Liver (tissue), 8 donors: ENCODE measurements at regions not wholly inside any gene's neighbourhood (a gene's known extent, or its start where the extent isn't known, plus 50 kb on each side); places are given as distances from the start of the nearest gene placed in this dataset.

ENCODE experiments used
- DNase-seq: peaks from one replicate; pipeline ENCODE4 v3.0.0-alpha.2; 2017; ENCODE audit warnings: low spot score
- H3K27ac ChIP-seq, 2 donors: one replicate each; pipeline ENCODE4 v1.7.0; 2013; ENCODE audit warnings: inconsistent platforms in 2 of 2, low read length in 2 of 2, control low read depth in 1 of 2, low read depth in 1 of 2, mild to moderate bottlenecking in 1 of 2
- H3K27me3 ChIP-seq, 4 donors: one replicate each; pipeline versions ENCODE4 v1.6.1 to v1.7.0; 2013; ENCODE audit warnings: low read length in 3 of 4, inconsistent platforms in 1 of 4, mild to moderate bottlenecking in 1 of 4, moderate library complexity in 1 of 4; ENCODE audit not compliant: control insufficient read depth in 4 of 4, insufficient read depth in 4 of 4
- H3K36me3 ChIP-seq, 4 donors: one replicate each; pipeline versions ENCODE4 v1.6.1 to v1.7.0; 2013; ENCODE audit warnings: low read length in 3 of 4, mild to moderate bottlenecking in 3 of 4, low read depth in 1 of 4, moderate library complexity in 1 of 4; ENCODE audit not compliant: control insufficient read depth in 4 of 4, insufficient read depth in 3 of 4
- H3K4me1 ChIP-seq, 4 donors: one replicate each; pipeline versions ENCODE4 v1.6.1 to v1.7.0; 2013; ENCODE audit warnings: low read length in 3 of 4, mild to moderate bottlenecking in 3 of 4, moderate library complexity in 1 of 4; ENCODE audit not compliant: control insufficient read depth in 4 of 4, insufficient read depth in 4 of 4
- H3K4me3 ChIP-seq, 3 donors: one replicate each; pipeline versions ENCODE4 v1.6.1 to v1.7.0; 2013; ENCODE audit warnings: low read length in 3 of 3, control low read depth in 1 of 3, low read depth in 1 of 3, mild to moderate bottlenecking in 1 of 3
- H3K9ac ChIP-seq, 2 donors: one replicate each; pipeline ENCODE4 v1.7.0; 2013; ENCODE audit warnings: low read length in 2 of 2, mild to moderate bottlenecking in 2 of 2, moderate library complexity in 2 of 2, control low read depth in 1 of 2, low read depth in 1 of 2
- H3K9me3 ChIP-seq, 4 donors: one replicate each; pipeline versions ENCODE4 v1.6.1 to v1.7.0; 2013; ENCODE audit warnings: low read length in 3 of 4; ENCODE audit not compliant: control insufficient read depth in 4 of 4
- EGR1 ChIP-seq, 2 donors: IDR thresholded peaks; 2 replicates each; pipeline ENCODE4 v1.6.1; 2016 to 2018; ENCODE audit warnings: antibody characterized with exemption in 2 of 2, low read depth in 2 of 2
- FOXA1 ChIP-seq: IDR thresholded peaks from 2 replicates; pipeline ENCODE4 v1.6.1; 2016; ENCODE audit warnings: antibody characterized with exemption
- FOXA2 ChIP-seq: IDR thresholded peaks from 2 replicates; pipeline ENCODE4 v1.6.1; 2016; ENCODE audit warnings: antibody characterized with exemption
- GABPA ChIP-seq, 2 donors: IDR thresholded peaks in 1 of 2; conservative IDR thresholded peaks in 1 of 2; 2 replicates each; pipeline ENCODE4 v1.6.1; 2016; ENCODE audit warnings: antibody characterized with exemption in 2 of 2, mild to moderate bottlenecking in 1 of 2, moderate library complexity in 1 of 2
- HNF4A ChIP-seq, 2 donors: conservative IDR thresholded peaks; 2 replicates each; pipeline ENCODE4 v1.6.1; 2016; ENCODE audit warnings: antibody characterized with exemption in 2 of 2, mild to moderate bottlenecking in 2 of 2
- HNF4G ChIP-seq: IDR thresholded peaks from 2 replicates; pipeline ENCODE4 v1.6.1; 2016; ENCODE audit warnings: antibody characterized with exemption
- JUND ChIP-seq, 2 donors: IDR thresholded peaks; 2 replicates each; pipeline ENCODE4 v1.6.1; 2016; ENCODE audit warnings: antibody characterized with exemption in 2 of 2
- NR2F2 ChIP-seq: IDR thresholded peaks from 2 replicates; pipeline ENCODE4 v1.6.1; 2016; ENCODE audit warnings: antibody characterized with exemption
- RAD21 ChIP-seq, 2 donors: IDR thresholded peaks; 2 replicates each; pipeline ENCODE4 v1.6.1; 2016; ENCODE audit warnings: antibody characterized with exemption in 2 of 2, mild to moderate bottlenecking in 2 of 2
- RXRA ChIP-seq, 2 donors: IDR thresholded peaks; 2 replicates each; pipeline ENCODE4 v1.6.1; 2017 to 2018; ENCODE audit warnings: antibody characterized with exemption in 2 of 2, mild to moderate bottlenecking in 1 of 2
- SP1 ChIP-seq: IDR thresholded peaks from 2 replicates; pipeline ENCODE4 v1.6.1; 2018; ENCODE audit warnings: antibody characterized with exemption, mild to moderate bottlenecking
- TAF1 ChIP-seq: conservative IDR thresholded peaks from 2 replicates; pipeline ENCODE4 v1.6.1; 2016; ENCODE audit warnings: antibody characterized with exemption, mild to moderate bottlenecking
- YY1 ChIP-seq: IDR thresholded peaks from 2 replicates; pipeline ENCODE4 v1.6.1; 2016; ENCODE audit warnings: antibody characterized with exemption, mild to moderate bottlenecking
- WGBS: extraction: QIAGEN DNeasy Blood & Tissue Kit; methylation state at CpG from one replicate; pipeline ENCODE4 v1.1.7; 2013; 5-methylcytosine and 5-hydroxymethylcytosine counted together
- TF ChIP-seq, protein P1 (sequence below): IDR thresholded peaks from 2 replicates; pipeline ENCODE4 v1.6.1; 2016; ENCODE audit warnings: antibody characterized with exemption
- TF ChIP-seq, protein P2 (sequence below): IDR thresholded peaks from 2 replicates; pipeline ENCODE4 v1.6.1; 2016; ENCODE audit warnings: antibody characterized with exemption
- TF ChIP-seq, protein P3 (sequence below): IDR thresholded peaks from 2 replicates; pipeline ENCODE4 v1.6.1; 2016; ENCODE audit warnings: antibody characterized with exemption
- TF ChIP-seq, protein P4 (sequence below): fragments of 150-350 bp; IDR thresholded peaks from 2 replicates; pipeline ENCODE4 v1.5.1; 2017; ENCODE audit warnings: improper control_type of control experiment, low read depth, low read length; ENCODE audit not compliant: missing input control
- TF ChIP-seq, protein P5 (sequence below): IDR thresholded peaks from 2 replicates; pipeline ENCODE4 v1.6.1; 2016; ENCODE audit warnings: antibody characterized with exemption, mild to moderate bottlenecking
- donor health status: healthy.
- donor health status: healthy.
- donor health status: healthy.
- donor health status: healthy.
- donor health status: healthy.

DNA sequence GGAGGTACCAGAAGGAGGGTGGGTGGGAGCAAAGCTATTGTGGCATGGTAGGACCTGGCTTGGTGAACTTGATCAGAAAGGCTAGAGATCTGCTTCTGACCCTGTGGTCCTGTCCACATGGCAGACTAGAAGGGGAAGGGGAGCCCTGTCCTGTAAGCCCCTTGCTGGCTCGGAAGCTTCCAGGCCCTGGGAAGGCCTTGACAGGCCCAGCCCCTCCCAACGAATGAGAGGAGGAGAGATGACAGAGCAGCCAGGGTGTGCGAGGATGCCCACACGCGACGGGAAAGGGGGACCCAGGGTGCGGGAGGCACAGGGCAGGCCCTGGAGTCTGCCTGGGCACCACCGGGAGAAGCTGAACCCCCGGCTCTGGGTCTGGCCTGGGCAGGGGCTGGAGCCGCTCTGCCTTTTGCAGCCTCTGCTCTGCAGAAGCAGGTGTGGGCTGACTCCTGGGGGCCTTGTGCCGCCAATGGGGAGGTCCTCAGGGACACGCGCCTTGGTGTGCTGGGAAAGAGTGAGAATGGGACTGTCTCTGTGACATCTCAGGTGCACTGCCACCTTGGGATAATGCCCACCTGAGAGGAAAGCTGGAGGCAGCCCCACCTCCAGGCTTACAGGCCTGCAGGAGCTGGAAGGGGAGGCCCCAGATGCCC, 1447.5 kb downstream of the BRD1 start:
- 88% methylated on average over 13 of the region's 13 CpGs for WGBS
- Histone ChIP-seq H3K27me3 (peaks cover 0 to 4% (median 1%) of the 10 kb centered on the region in 4 donors), H3K27ac (no peak overlapping the region), H3K9ac (no peak overlapping the region), H3K9me3 (peaks cover 0 to 5% (median 3%) of the 10 kb centered on the region in 4 donors), H3K36me3 (no peaks in the 10 kb centered on the region), H3K4me3 (no peak overlapping the region), H3K4me1 (no peaks in the 10 kb centered on the region)
- TF ChIP-seq, protein P1, sequence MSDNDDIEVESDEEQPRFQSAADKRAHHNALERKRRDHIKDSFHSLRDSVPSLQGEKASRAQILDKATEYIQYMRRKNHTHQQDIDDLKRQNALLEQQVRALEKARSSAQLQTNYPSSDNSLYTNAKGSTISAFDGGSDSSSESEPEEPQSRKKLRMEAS = no peak
- no peak for TF ChIP-seq SP1
- TF ChIP-seq, protein P2, sequence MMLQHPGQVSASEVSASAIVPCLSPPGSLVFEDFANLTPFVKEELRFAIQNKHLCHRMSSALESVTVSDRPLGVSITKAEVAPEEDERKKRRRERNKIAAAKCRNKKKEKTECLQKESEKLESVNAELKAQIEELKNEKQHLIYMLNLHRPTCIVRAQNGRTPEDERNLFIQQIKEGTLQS = no peak
- TF ChIP-seq FOXA2 = no peak
- TF ChIP-seq EGR1 (IDR thresholded peaks at IDR 0.05; ENCODE audit: low read depth in 2 of 2) = no peak
- TF ChIP-seq RXRA (IDR thresholded peaks at IDR 0.05) = no peak
- TF ChIP-seq HNF4G = no peak
- no peak for TF ChIP-seq NR2F2
- DNase-seq = no peak

DNA sequence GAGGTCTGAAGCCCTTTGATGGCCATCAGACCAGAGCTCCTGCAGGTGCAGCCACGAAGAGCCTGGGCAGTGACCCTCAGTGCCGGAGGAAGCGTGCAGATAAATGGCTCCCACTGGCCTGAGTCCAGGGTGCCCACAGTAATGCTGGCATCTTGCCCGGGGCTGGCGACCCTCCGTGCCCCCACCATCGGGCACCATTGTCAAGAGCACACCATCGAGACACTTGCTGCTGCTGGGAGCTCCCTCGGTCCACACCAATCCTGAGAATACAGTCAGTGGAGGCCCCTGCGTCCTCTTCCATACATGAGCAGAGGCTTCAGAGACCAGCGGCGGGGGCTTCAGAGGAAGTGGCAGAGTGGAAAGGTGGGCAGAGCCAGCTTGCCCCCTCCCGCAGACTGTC, 1448.3 kb downstream of the BRD1 start:
- H3K9ac ChIP-seq = no peak overlapping the region
- H3K4me1 ChIP-seq = no peaks in the 10 kb centered on the region
- no peak overlapping the region for H3K27ac ChIP-seq
- H3K27me3 ChIP-seq = peaks cover 0 to 4% (median 1%) of the 10 kb centered on the region in 4 donors
- H3K4me3 ChIP-seq = no peak overlapping the region
- 82% methylated on average over 13 of the region's 13 CpGs for WGBS
- DNase-seq = peak; percentile 12
- H3K9me3 ChIP-seq = peaks cover 0 to 2% (median under 1%) of the 10 kb centered on the region in 4 donors
- H3K36me3 ChIP-seq = no peaks in the 10 kb centered on the region
- TF ChIP-seq EGR1 (IDR thresholded peaks at IDR 0.05; ENCODE audit: low read depth in 2 of 2) = no peak
- TF ChIP-seq, protein P1 = no peak
- TF ChIP-seq, protein P3, sequence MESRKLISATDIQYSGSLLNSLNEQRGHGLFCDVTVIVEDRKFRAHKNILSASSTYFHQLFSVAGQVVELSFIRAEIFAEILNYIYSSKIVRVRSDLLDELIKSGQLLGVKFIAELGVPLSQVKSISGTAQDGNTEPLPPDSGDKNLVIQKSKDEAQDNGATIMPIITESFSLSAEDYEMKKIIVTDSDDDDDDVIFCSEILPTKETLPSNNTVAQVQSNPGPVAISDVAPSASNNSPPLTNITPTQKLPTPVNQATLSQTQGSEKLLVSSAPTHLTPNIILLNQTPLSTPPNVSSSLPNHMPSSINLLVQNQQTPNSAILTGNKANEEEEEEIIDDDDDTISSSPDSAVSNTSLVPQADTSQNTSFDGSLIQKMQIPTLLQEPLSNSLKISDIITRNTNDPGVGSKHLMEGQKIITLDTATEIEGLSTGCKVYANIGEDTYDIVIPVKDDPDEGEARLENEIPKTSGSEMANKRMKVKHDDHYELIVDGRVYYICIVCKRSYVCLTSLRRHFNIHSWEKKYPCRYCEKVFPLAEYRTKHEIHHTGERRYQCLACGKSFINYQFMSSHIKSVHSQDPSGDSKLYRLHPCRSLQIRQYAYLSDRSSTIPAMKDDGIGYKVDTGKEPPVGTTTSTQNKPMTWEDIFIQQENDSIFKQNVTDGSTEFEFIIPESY = no peak
- TF ChIP-seq, protein P4, sequence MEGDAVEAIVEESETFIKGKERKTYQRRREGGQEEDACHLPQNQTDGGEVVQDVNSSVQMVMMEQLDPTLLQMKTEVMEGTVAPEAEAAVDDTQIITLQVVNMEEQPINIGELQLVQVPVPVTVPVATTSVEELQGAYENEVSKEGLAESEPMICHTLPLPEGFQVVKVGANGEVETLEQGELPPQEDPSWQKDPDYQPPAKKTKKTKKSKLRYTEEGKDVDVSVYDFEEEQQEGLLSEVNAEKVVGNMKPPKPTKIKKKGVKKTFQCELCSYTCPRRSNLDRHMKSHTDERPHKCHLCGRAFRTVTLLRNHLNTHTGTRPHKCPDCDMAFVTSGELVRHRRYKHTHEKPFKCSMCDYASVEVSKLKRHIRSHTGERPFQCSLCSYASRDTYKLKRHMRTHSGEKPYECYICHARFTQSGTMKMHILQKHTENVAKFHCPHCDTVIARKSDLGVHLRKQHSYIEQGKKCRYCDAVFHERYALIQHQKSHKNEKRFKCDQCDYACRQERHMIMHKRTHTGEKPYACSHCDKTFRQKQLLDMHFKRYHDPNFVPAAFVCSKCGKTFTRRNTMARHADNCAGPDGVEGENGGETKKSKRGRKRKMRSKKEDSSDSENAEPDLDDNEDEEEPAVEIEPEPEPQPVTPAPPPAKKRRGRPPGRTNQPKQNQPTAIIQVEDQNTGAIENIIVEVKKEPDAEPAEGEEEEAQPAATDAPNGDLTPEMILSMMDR = no peak
- TF ChIP-seq FOXA2 = no peak
- TF ChIP-seq HNF4A (conservative IDR thresholded peaks at IDR 0.05) = no peak
- no peak for TF ChIP-seq NR2F2
- TF ChIP-seq TAF1 = no peak
- TF ChIP-seq, protein P2 = no peak
- TF ChIP-seq, protein P5, sequence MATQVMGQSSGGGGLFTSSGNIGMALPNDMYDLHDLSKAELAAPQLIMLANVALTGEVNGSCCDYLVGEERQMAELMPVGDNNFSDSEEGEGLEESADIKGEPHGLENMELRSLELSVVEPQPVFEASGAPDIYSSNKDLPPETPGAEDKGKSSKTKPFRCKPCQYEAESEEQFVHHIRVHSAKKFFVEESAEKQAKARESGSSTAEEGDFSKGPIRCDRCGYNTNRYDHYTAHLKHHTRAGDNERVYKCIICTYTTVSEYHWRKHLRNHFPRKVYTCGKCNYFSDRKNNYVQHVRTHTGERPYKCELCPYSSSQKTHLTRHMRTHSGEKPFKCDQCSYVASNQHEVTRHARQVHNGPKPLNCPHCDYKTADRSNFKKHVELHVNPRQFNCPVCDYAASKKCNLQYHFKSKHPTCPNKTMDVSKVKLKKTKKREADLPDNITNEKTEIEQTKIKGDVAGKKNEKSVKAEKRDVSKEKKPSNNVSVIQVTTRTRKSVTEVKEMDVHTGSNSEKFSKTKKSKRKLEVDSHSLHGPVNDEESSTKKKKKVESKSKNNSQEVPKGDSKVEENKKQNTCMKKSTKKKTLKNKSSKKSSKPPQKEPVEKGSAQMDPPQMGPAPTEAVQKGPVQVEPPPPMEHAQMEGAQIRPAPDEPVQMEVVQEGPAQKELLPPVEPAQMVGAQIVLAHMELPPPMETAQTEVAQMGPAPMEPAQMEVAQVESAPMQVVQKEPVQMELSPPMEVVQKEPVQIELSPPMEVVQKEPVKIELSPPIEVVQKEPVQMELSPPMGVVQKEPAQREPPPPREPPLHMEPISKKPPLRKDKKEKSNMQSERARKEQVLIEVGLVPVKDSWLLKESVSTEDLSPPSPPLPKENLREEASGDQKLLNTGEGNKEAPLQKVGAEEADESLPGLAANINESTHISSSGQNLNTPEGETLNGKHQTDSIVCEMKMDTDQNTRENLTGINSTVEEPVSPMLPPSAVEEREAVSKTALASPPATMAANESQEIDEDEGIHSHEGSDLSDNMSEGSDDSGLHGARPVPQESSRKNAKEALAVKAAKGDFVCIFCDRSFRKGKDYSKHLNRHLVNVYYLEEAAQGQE = no peak
- TF ChIP-seq JUND (IDR thresholded peaks at IDR 0.05) = no peak
- TF ChIP-seq GABPA (IDR thresholded peaks at IDR 0.05 in 1 of 2, conservative IDR thresholded peaks at IDR 0.05 in 1 of 2) = no peak
- no peak for TF ChIP-seq YY1
- TF ChIP-seq SP1 = no peak
- TF ChIP-seq FOXA1 = no peak
- no peak for TF ChIP-seq RXRA (IDR thresholded peaks at IDR 0.05)
- no peak for TF ChIP-seq HNF4G
- TF ChIP-seq RAD21 (IDR thresholded peaks at IDR 0.05) = no peak
